Liver (tissue), 8 donors: ENCODE measurements at regions not wholly inside any gene's neighbourhood (a gene's known extent, or its start where the extent isn't known, plus 50 kb on each side); places are given as distances from the start of the nearest gene placed in this dataset.

Experiments
- DNase-seq: peaks from one replicate; pipeline ENCODE4 v3.0.0-alpha.2; 2017; ENCODE audit warnings: low spot score
- H3K27ac ChIP-seq, 2 donors: one replicate each; pipeline ENCODE4 v1.7.0; 2013; ENCODE audit warnings: inconsistent platforms in 2 of 2, low read length in 2 of 2, control low read depth in 1 of 2, low read depth in 1 of 2, mild to moderate bottlenecking in 1 of 2
- H3K27me3 ChIP-seq, 4 donors: one replicate each; pipeline versions ENCODE4 v1.6.1 to v1.7.0; 2013; ENCODE audit warnings: low read length in 3 of 4, inconsistent platforms in 1 of 4, mild to moderate bottlenecking in 1 of 4, moderate library complexity in 1 of 4; ENCODE audit not compliant: control insufficient read depth in 4 of 4, insufficient read depth in 4 of 4
- H3K36me3 ChIP-seq, 4 donors: one replicate each; pipeline versions ENCODE4 v1.6.1 to v1.7.0; 2013; ENCODE audit warnings: low read length in 3 of 4, mild to moderate bottlenecking in 3 of 4, low read depth in 1 of 4, moderate library complexity in 1 of 4; ENCODE audit not compliant: control insufficient read depth in 4 of 4, insufficient read depth in 3 of 4
- H3K4me1 ChIP-seq, 4 donors: one replicate each; pipeline versions ENCODE4 v1.6.1 to v1.7.0; 2013; ENCODE audit warnings: low read length in 3 of 4, mild to moderate bottlenecking in 3 of 4, moderate library complexity in 1 of 4; ENCODE audit not compliant: control insufficient read depth in 4 of 4, insufficient read depth in 4 of 4
- H3K4me3 ChIP-seq, 3 donors: one replicate each; pipeline versions ENCODE4 v1.6.1 to v1.7.0; 2013; ENCODE audit warnings: low read length in 3 of 3, control low read depth in 1 of 3, low read depth in 1 of 3, mild to moderate bottlenecking in 1 of 3
- H3K9ac ChIP-seq, 2 donors: one replicate each; pipeline ENCODE4 v1.7.0; 2013; ENCODE audit warnings: low read length in 2 of 2, mild to moderate bottlenecking in 2 of 2, moderate library complexity in 2 of 2, control low read depth in 1 of 2, low read depth in 1 of 2
- H3K9me3 ChIP-seq, 4 donors: one replicate each; pipeline versions ENCODE4 v1.6.1 to v1.7.0; 2013; ENCODE audit warnings: low read length in 3 of 4; ENCODE audit not compliant: control insufficient read depth in 4 of 4
- EGR1 ChIP-seq, 2 donors: IDR thresholded peaks; 2 replicates each; pipeline ENCODE4 v1.6.1; 2016 to 2018; ENCODE audit warnings: antibody characterized with exemption in 2 of 2, low read depth in 2 of 2
- FOXA1 ChIP-seq: IDR thresholded peaks from 2 replicates; pipeline ENCODE4 v1.6.1; 2016; ENCODE audit warnings: antibody characterized with exemption
- FOXA2 ChIP-seq: IDR thresholded peaks from 2 replicates; pipeline ENCODE4 v1.6.1; 2016; ENCODE audit warnings: antibody characterized with exemption
- GABPA ChIP-seq, 2 donors: IDR thresholded peaks in 1 of 2; conservative IDR thresholded peaks in 1 of 2; 2 replicates each; pipeline ENCODE4 v1.6.1; 2016; ENCODE audit warnings: antibody characterized with exemption in 2 of 2, mild to moderate bottlenecking in 1 of 2, moderate library complexity in 1 of 2
- HNF4A ChIP-seq, 2 donors: conservative IDR thresholded peaks; 2 replicates each; pipeline ENCODE4 v1.6.1; 2016; ENCODE audit warnings: antibody characterized with exemption in 2 of 2, mild to moderate bottlenecking in 2 of 2
- HNF4G ChIP-seq: IDR thresholded peaks from 2 replicates; pipeline ENCODE4 v1.6.1; 2016; ENCODE audit warnings: antibody characterized with exemption
- JUND ChIP-seq, 2 donors: IDR thresholded peaks; 2 replicates each; pipeline ENCODE4 v1.6.1; 2016; ENCODE audit warnings: antibody characterized with exemption in 2 of 2
- NR2F2 ChIP-seq: IDR thresholded peaks from 2 replicates; pipeline ENCODE4 v1.6.1; 2016; ENCODE audit warnings: antibody characterized with exemption
- RAD21 ChIP-seq, 2 donors: IDR thresholded peaks; 2 replicates each; pipeline ENCODE4 v1.6.1; 2016; ENCODE audit warnings: antibody characterized with exemption in 2 of 2, mild to moderate bottlenecking in 2 of 2
- RXRA ChIP-seq, 2 donors: IDR thresholded peaks; 2 replicates each; pipeline ENCODE4 v1.6.1; 2017 to 2018; ENCODE audit warnings: antibody characterized with exemption in 2 of 2, mild to moderate bottlenecking in 1 of 2
- SP1 ChIP-seq: IDR thresholded peaks from 2 replicates; pipeline ENCODE4 v1.6.1; 2018; ENCODE audit warnings: antibody characterized with exemption, mild to moderate bottlenecking
- TAF1 ChIP-seq: conservative IDR thresholded peaks from 2 replicates; pipeline ENCODE4 v1.6.1; 2016; ENCODE audit warnings: antibody characterized with exemption, mild to moderate bottlenecking
- YY1 ChIP-seq: IDR thresholded peaks from 2 replicates; pipeline ENCODE4 v1.6.1; 2016; ENCODE audit warnings: antibody characterized with exemption, mild to moderate bottlenecking
- WGBS: extraction: QIAGEN DNeasy Blood & Tissue Kit; methylation state at CpG from one replicate; pipeline ENCODE4 v1.1.7; 2013; 5-methylcytosine and 5-hydroxymethylcytosine counted together
- TF ChIP-seq, protein P1 (sequence below): IDR thresholded peaks from 2 replicates; pipeline ENCODE4 v1.6.1; 2016; ENCODE audit warnings: antibody characterized with exemption
- TF ChIP-seq, protein P2 (sequence below): IDR thresholded peaks from 2 replicates; pipeline ENCODE4 v1.6.1; 2016; ENCODE audit warnings: antibody characterized with exemption
- TF ChIP-seq, protein P3 (sequence below): fragments of 150-350 bp; IDR thresholded peaks from 2 replicates; pipeline ENCODE4 v1.5.1; 2017; ENCODE audit warnings: improper control_type of control experiment, low read depth, low read length; ENCODE audit not compliant: missing input control
- TF ChIP-seq, protein P4 (sequence below): IDR thresholded peaks from 2 replicates; pipeline ENCODE4 v1.6.1; 2016; ENCODE audit warnings: antibody characterized with exemption
- TF ChIP-seq, protein P5 (sequence below): IDR thresholded peaks from 2 replicates; pipeline ENCODE4 v1.6.1; 2016; ENCODE audit warnings: antibody characterized with exemption, mild to moderate bottlenecking
- donor health status: healthy.
- donor health status: healthy.
- donor health status: healthy.
- donor health status: healthy.
- donor health status: healthy.

DNA sequence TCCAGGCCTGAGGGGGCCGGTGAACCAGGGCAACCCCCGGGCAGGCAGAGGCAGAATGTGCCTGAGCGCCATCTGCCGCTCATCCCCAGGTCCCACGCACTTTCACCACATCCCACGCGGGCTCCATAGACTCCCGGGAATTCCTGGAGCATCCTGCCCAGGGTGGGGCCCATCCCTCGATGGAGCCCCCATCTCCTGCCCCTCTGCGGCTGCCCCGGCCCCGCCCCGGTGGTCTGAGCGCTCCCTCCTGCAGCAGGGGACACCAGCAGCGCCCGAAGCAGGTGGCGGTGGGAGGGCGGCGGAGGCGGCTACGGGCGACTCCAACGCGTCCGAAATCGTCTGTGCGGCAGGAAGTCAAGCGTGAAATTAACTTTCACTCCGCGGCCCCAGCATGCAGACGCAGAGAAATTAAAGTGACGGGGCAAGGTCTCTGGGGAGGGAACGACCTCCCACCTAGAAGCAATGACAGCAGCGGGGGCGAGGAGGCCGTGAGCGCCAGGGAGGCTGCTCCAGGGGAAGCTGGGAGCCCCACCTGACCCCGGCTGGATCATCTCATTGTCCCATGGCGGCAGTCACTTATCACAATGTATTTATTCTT, 122.2 kb downstream of the NCOR2 start:
- Histone ChIP-seq H3K9me3 (no peaks in the 10 kb centered on the region), H3K36me3 (peaks cover 0 to 17% (median 10%) of the 10 kb centered on the region in 4 donors), H3K9ac (no peak overlapping the region), H3K4me1 (no peaks in the 10 kb centered on the region), H3K4me3 (no peak overlapping the region), H3K27me3 (no peaks in the 10 kb centered on the region), H3K27ac (no peak overlapping the region)
- TF ChIP-seq JUND (IDR thresholded peaks at IDR 0.05) (no peak), NR2F2 (no peak), GABPA (IDR thresholded peaks at IDR 0.05 in 1 of 2, conservative IDR thresholded peaks at IDR 0.05 in 1 of 2) (no peak), RXRA (IDR thresholded peaks at IDR 0.05) (no peak), YY1 (no peak), TAF1 (no peak), SP1 (no peak)
- TF ChIP-seq, protein P1, sequence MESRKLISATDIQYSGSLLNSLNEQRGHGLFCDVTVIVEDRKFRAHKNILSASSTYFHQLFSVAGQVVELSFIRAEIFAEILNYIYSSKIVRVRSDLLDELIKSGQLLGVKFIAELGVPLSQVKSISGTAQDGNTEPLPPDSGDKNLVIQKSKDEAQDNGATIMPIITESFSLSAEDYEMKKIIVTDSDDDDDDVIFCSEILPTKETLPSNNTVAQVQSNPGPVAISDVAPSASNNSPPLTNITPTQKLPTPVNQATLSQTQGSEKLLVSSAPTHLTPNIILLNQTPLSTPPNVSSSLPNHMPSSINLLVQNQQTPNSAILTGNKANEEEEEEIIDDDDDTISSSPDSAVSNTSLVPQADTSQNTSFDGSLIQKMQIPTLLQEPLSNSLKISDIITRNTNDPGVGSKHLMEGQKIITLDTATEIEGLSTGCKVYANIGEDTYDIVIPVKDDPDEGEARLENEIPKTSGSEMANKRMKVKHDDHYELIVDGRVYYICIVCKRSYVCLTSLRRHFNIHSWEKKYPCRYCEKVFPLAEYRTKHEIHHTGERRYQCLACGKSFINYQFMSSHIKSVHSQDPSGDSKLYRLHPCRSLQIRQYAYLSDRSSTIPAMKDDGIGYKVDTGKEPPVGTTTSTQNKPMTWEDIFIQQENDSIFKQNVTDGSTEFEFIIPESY = no peak
- TF ChIP-seq, protein P2, sequence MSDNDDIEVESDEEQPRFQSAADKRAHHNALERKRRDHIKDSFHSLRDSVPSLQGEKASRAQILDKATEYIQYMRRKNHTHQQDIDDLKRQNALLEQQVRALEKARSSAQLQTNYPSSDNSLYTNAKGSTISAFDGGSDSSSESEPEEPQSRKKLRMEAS = no peak
- DNase-seq = no peak
- WGBS = 91% methylated on average over 39 of the region's 39 CpGs

DNA sequence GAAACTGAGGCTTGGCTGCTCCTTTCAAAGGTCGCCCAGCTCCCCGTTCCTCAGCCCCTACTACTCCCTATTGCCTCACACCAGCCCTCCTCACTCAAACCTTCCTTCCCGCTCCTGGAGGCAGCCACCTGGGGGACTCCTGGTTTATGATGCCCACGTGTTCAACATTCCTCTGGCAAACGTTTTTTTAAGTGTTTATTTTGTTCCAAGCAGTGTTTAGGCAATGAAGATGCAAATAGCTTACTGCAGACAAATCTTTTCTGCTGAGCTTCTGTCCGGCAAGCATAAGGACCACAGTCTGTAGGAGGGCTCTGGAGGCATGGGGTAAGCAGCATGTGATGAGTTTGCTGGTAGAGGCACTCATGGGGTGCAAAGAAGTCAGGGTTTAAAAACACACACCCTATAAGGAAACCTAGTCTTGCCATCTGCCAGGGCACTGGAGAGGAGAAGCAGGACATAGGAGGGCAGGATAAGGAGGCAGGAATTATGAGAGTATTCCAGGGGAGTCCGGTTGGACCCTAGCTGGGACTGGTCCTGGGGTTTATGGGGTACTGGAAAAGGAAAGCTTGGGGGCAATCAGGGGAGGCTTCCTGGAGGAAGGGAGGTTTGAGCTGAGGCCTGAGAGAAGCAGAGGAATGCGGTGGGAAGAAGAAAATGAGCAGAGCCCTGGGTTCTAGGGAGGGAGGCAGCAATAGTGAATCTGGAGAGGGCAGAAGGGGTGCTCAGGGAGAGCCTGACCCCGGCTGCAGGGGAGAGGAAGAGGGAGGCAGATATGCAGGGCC, 123.3 kb downstream of the NCOR2 start:
- Histone ChIP-seq H3K27ac (no peak overlapping the region), H3K4me1 (no peaks in the 10 kb centered on the region), H3K36me3 (peaks cover 0 to 17% (median 10%) of the 10 kb centered on the region in 4 donors), H3K9me3 (no peaks in the 10 kb centered on the region), H3K4me3 (no peak overlapping the region), H3K27me3 (no peaks in the 10 kb centered on the region), H3K9ac (no peak overlapping the region)
- DNase-seq = no peak
- TF ChIP-seq, protein P3, sequence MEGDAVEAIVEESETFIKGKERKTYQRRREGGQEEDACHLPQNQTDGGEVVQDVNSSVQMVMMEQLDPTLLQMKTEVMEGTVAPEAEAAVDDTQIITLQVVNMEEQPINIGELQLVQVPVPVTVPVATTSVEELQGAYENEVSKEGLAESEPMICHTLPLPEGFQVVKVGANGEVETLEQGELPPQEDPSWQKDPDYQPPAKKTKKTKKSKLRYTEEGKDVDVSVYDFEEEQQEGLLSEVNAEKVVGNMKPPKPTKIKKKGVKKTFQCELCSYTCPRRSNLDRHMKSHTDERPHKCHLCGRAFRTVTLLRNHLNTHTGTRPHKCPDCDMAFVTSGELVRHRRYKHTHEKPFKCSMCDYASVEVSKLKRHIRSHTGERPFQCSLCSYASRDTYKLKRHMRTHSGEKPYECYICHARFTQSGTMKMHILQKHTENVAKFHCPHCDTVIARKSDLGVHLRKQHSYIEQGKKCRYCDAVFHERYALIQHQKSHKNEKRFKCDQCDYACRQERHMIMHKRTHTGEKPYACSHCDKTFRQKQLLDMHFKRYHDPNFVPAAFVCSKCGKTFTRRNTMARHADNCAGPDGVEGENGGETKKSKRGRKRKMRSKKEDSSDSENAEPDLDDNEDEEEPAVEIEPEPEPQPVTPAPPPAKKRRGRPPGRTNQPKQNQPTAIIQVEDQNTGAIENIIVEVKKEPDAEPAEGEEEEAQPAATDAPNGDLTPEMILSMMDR = no peak
- no peak for TF ChIP-seq FOXA2
- no peak for TF ChIP-seq HNF4A (conservative IDR thresholded peaks at IDR 0.05)
- TF ChIP-seq HNF4G = no peak
- TF ChIP-seq GABPA (IDR thresholded peaks at IDR 0.05 in 1 of 2, conservative IDR thresholded peaks at IDR 0.05 in 1 of 2) = no peak
- TF ChIP-seq RAD21 (IDR thresholded peaks at IDR 0.05) = no peak
- no peak for TF ChIP-seq TAF1
- no peak for TF ChIP-seq FOXA1
- TF ChIP-seq, protein P4, sequence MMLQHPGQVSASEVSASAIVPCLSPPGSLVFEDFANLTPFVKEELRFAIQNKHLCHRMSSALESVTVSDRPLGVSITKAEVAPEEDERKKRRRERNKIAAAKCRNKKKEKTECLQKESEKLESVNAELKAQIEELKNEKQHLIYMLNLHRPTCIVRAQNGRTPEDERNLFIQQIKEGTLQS = no peak
- TF ChIP-seq, protein P1 = no peak
- TF ChIP-seq, protein P5, sequence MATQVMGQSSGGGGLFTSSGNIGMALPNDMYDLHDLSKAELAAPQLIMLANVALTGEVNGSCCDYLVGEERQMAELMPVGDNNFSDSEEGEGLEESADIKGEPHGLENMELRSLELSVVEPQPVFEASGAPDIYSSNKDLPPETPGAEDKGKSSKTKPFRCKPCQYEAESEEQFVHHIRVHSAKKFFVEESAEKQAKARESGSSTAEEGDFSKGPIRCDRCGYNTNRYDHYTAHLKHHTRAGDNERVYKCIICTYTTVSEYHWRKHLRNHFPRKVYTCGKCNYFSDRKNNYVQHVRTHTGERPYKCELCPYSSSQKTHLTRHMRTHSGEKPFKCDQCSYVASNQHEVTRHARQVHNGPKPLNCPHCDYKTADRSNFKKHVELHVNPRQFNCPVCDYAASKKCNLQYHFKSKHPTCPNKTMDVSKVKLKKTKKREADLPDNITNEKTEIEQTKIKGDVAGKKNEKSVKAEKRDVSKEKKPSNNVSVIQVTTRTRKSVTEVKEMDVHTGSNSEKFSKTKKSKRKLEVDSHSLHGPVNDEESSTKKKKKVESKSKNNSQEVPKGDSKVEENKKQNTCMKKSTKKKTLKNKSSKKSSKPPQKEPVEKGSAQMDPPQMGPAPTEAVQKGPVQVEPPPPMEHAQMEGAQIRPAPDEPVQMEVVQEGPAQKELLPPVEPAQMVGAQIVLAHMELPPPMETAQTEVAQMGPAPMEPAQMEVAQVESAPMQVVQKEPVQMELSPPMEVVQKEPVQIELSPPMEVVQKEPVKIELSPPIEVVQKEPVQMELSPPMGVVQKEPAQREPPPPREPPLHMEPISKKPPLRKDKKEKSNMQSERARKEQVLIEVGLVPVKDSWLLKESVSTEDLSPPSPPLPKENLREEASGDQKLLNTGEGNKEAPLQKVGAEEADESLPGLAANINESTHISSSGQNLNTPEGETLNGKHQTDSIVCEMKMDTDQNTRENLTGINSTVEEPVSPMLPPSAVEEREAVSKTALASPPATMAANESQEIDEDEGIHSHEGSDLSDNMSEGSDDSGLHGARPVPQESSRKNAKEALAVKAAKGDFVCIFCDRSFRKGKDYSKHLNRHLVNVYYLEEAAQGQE = no peak
- no peak for TF ChIP-seq RXRA (IDR thresholded peaks at IDR 0.05)
- TF ChIP-seq, protein P2 = no peak
- TF ChIP-seq JUND (IDR thresholded peaks at IDR 0.05) = no peak
- no peak for TF ChIP-seq EGR1 (IDR thresholded peaks at IDR 0.05; ENCODE audit: low read depth in 2 of 2)
- WGBS = 87% methylated on average over 9 of the region's 9 CpGs
